Thyroid gland (tissue), 4 donors: ENCODE measurements at regions not wholly inside any gene's neighbourhood (a gene's known extent, or its start where the extent isn't known, plus 50 kb on each side); places are given as distances from the start of the nearest gene placed in this dataset.

Experiments
- CTCF ChIP-seq, 6 experiments: fragments of 200-600 bp in 3 of 6; fragments of 450-650 bp in 3 of 6; sonication (generic) in 3 of 6; IDR thresholded peaks; one replicate each; pipeline ENCODE4 v1.5.1; 2016 to 2019; ENCODE audit warnings: antibody characterized with exemption in 6 of 6, mild to moderate bottlenecking in 2 of 6, inconsistent platforms in 1 of 6, moderate library complexity in 1 of 6
- POLR2A ChIP-seq, 2 donors: fragments of 450-650 bp; IDR thresholded peaks; one replicate each; pipeline ENCODE4 v1.6.1; 2017; ENCODE audit warnings: antibody characterized with exemption in 2 of 2, mild to moderate bottlenecking in 2 of 2, moderate library complexity in 1 of 2

- TF ChIP-seq POLR2A (IDR thresholded peaks at IDR 0.05): no peak
- TF ChIP-seq CTCF (IDR thresholded peaks at IDR 0.05): no peak
These were observed 505.0 kb downstream of the TECRL start for GRCh38 chr4:63904201-63904600.
